A549 (cell line): ENCODE measurements at regions not wholly inside any gene's neighbourhood (a gene's known extent, or its start where the extent isn't known, plus 50 kb on each side); places are given as distances from the start of the nearest gene placed in this dataset.

Experiments
- BCL3 ChIP-seq: fragments of >200 bp; sonication (Bioruptor Twin); formaldehyde crosslinking; IDR thresholded peaks from 3 replicates; pipeline ENCODE4 v1.6.1; 2016
- CHD4 ChIP-seq: fragments of 200-600 bp; sonication (generic); IDR thresholded peaks from 2 replicates; pipeline ENCODE4 v1.6.1; 2016; ENCODE audit warnings: antibody characterized with exemption, mild to moderate bottlenecking, borderline replicate concordance
- CTCF ChIP-seq: fragments of >200 bp; sonication (Bioruptor Twin); formaldehyde crosslinking; IDR thresholded peaks from 3 replicates; pipeline ENCODE4 v1.5.1; 2016
- E2F6 ChIP-seq: IDR thresholded peaks from 2 replicates; pipeline ENCODE4 v1.6.1; 2012; ENCODE audit warnings: low read depth, borderline replicate concordance
- GATA3 ChIP-seq: IDR thresholded peaks from 2 replicates; pipeline ENCODE4 v1.6.1; 2012; ENCODE audit warnings: borderline replicate concordance
- HMGXB4 ChIP-seq: fragments of 250-450 bp; sonication (Bioruptor Pico); IDR thresholded peaks from 2 replicates; pipeline ENCODE4 v1.5.0; 2021; ENCODE audit warnings: mild to moderate bottlenecking, moderate library complexity, borderline replicate concordance
- JUNB ChIP-seq: fragments of >200 bp; sonication (Bioruptor Twin); formaldehyde crosslinking; IDR thresholded peaks from 2 replicates; pipeline ENCODE4 v1.6.1; 2016
- KDM5A ChIP-seq: fragments of 200-600 bp; sonication (generic); IDR thresholded peaks from 2 replicates; pipeline ENCODE4 v1.6.1; 2016; ENCODE audit warnings: antibody characterized with exemption, mild to moderate bottlenecking
- MYC ChIP-seq: IDR thresholded peaks from 2 replicates; pipeline ENCODE4 v1.6.1; 2012; ENCODE audit warnings: mild to moderate bottlenecking, inconsistent platforms, low read length, improper control_type of control experiment, borderline replicate concordance
- POLR2A ChIP-seq: IDR thresholded peaks from 2 replicates; pipeline ENCODE4 v1.6.1; 2012; ENCODE audit warnings: mild to moderate bottlenecking, low read length
- POLR2AphosphoS2 ChIP-seq: conservative IDR thresholded peaks from 2 replicates; pipeline ENCODE4 v1.6.1; 2012; ENCODE audit warnings: low read length, improper control_type of control experiment, inconsistent platforms
- RCOR1 ChIP-seq: fragments of 150-350 bp; IDR thresholded peaks from 2 replicates; pipeline ENCODE4 v1.6.1; 2014; ENCODE audit warnings: antibody characterized with exemption, low read length, low read depth
- SMC3 ChIP-seq: fragments of >200 bp; sonication (Bioruptor Twin); formaldehyde crosslinking; IDR thresholded peaks from 3 replicates; pipeline ENCODE4 v1.6.1; 2018; ENCODE audit warnings: inconsistent platforms

GRCh38 chr14:38554026-38554425 is 298.1 kb upstream of the CLEC14A start:
- TF ChIP-seq POLR2AphosphoS2 (no peak), POLR2A (no peak), MYC (no peak), JUNB (no peak), GATA3 (no peak), HMGXB4 (CRISPR knock-in tag) (no peak), CHD4 (no peak), KDM5A (no peak), CTCF (no peak), RCOR1 (no peak), BCL3 (no peak), SMC3 (no peak), E2F6 (no peak)
